ENCODE measurements at regions not wholly inside any gene's neighbourhood (a gene's known extent, or its start where the extent isn't known, plus 50 kb on each side); places are given as distances from the start of the nearest gene placed in this dataset.

DNA sequence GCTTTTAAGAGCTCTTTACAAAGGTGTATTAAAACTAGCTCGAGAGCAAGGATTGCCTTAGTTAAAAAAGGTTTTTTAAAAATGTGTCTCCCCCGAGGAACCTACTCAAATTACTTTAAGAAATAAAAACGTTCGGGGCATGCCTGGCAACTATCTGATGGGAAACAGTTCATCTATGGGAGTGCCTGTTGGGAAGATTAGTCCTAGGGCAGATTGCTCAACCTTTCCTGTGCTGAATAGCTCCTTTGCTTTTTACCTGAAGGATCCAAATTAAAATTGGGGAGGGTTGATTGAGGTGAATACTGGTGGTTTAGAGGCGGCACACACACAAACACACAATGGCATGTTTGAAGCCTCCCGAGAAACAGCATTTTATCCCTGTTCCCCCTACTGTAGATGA, 541.4 kb upstream of the ATP2B1 start:
- TF ChIP-seq, protein P1, sequence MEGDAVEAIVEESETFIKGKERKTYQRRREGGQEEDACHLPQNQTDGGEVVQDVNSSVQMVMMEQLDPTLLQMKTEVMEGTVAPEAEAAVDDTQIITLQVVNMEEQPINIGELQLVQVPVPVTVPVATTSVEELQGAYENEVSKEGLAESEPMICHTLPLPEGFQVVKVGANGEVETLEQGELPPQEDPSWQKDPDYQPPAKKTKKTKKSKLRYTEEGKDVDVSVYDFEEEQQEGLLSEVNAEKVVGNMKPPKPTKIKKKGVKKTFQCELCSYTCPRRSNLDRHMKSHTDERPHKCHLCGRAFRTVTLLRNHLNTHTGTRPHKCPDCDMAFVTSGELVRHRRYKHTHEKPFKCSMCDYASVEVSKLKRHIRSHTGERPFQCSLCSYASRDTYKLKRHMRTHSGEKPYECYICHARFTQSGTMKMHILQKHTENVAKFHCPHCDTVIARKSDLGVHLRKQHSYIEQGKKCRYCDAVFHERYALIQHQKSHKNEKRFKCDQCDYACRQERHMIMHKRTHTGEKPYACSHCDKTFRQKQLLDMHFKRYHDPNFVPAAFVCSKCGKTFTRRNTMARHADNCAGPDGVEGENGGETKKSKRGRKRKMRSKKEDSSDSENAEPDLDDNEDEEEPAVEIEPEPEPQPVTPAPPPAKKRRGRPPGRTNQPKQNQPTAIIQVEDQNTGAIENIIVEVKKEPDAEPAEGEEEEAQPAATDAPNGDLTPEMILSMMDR (IDR thresholded peaks at IDR 0.05) = no peak

DNA sequence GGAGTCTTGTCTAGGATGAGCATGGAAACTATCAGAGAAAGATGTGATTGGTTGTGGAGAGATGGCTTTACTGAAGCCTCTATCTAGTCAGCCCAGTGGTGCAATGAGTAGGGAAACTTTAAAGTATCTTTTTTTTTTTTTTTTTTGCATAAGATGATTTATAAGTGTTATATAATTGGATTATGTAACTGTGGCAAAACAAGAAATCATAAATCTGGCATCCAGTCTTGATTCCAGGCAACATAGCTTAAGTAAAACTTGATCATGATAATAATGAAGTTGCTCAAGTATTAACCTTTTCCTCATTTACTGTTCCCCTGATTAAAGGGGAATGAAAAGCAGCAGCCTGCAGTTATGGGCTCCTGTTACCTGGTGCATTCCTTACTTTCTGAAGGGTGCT, 538.0 kb upstream of the ATP2B1 start:
- TF ChIP-seq, protein P1 (IDR thresholded peaks at IDR 0.05) = no peak

DNA sequence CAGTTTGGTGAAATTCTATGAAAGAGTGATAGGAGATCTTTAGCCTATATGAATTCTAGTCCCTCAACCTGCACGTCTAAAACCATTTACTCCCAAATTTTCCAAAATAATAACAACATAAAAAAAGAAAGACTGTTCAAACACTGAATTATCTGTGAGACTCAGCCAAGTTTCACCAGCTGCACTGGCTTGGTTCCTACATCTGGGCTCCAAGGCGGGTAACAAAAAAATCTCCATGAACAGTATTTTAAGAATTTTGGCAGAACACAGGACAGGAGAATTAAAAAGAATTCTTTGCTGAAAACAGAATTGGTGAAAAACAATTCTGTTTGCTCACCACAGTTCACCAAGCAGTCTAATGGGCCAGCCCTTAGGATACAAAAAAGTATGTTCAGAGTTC, 536.8 kb upstream of the ATP2B1 start:
- TF ChIP-seq, protein P1 (IDR thresholded peaks at IDR 0.05) = no peak

DNA sequence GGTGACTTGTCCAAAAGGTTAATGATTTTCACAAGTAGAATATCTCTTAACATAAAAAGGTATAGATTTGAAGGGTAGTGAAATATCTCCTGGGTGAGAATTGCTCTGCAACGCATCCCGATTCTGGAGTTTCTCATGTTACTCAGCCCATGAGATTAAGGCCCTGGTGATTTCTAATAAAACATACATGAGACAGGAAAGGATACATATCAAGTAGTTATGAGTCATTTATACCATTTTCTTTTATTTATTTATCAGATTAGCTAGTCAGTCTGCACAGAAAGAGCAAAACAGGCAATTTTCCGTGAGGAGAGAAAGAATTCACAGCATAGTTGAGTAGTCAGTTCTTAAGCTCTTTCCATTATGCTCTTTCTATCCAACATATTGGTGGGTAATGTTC, 535.6 kb upstream of the ATP2B1 start:
- TF ChIP-seq, protein P1 (IDR thresholded peaks at IDR 0.05) = no peak

DNA sequence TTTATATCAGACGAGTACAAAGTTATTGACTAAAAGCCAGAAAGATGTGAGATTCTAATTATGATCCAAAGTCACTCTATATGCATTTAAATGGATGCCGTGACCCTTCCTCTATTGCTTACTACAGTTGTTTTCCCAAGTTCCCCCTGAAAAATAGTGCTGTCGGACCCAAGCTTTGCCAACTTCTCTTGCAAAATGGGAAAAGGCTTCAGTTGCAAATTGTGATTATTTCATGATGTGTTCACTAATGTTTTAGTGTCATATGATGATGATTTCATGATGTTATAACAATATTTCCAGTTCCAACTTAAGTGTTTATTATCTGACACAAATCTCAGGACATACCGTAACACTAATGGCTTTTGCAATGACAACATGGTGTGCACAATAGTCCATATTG, 534.6 kb upstream of the ATP2B1 start:
- TF ChIP-seq, protein P1 (IDR thresholded peaks at IDR 0.05) = no peak

DNA sequence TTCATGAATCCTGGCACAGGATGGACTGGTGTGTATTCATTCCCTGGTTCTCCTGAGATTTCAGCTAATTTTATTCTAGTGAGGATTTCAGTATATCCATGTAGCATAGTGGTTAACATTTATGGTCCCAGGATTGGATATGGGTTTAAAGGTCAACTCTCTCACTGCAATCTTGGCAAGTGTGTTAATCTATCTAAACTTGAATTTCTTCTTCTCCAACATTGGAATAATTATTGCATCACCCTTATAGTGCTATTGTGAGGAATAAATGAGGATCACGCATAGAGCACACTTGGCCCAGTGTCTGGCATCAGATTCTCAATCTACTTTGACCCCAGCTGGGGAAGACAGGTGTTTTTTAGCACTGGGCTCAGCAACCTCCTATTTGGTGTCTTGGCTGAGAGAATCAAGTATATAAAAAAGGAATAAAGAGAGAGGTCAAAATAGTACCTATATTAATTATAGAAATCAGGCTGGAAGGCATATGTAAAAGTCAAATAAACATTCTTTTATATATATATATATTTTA, 531.2 kb upstream of the ATP2B1 start:
- TF ChIP-seq, protein P1 (IDR thresholded peaks at IDR 0.05) = no peak

DNA sequence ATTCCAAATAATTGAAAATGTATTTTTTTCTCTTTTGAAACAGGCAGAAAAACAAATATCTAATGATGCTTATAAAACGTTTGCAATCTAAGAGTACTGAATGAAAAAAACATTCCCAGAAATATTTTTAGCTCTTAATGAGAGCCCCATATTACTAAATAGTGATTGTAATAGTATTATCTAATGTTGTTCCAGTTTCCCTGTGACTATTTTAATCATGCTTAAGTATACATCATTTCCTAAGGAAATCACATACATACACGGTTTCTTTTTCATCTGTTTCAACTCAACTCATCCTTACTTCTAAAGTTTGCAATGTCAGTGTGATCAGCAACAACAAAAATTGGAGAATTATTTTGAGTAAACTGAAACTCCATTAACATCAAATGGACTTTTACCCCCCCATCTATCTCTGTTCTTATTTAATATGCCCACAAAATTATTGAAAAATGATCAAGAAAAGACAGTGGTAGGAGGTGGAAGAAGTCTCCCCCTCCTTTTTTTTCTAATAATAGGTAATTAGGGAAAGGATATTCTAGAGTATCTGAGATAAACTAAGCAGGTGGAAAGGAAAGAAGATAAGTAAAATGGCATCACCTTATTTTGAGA, 530.1 kb upstream of the ATP2B1 start:
- TF ChIP-seq, protein P1 (IDR thresholded peaks at IDR 0.05) = no peak

GRCh38 chr12:90237841-90238240, 529.2 kb upstream of the ATP2B1 start:
- TF ChIP-seq, protein P1 (IDR thresholded peaks at IDR 0.05) = no peak

All from LNCAP (cell line).